ENCODE measurements at regions not wholly inside any gene's neighbourhood (a gene's known extent, or its start where the extent isn't known, plus 50 kb on each side); places are given as distances from the start of the nearest gene placed in this dataset.

- no peak for DNase-seq (ENCODE audit: low read depth in 2 of 3, low spot score in 2 of 3)
Measured at GRCh38 chr5:103927739-103928138, 365.1 kb upstream of the NUDT12 start.

GRCh38 chr5:103923616-103924168, 361.1 kb upstream of the NUDT12 start:
- no peak for DNase-seq (ENCODE audit: low read depth in 2 of 3, low spot score in 2 of 3)

GRCh38 chr5:103919506-103919905, 356.9 kb upstream of the NUDT12 start:
- DNase-seq (ENCODE audit: low read depth in 2 of 3, low spot score in 2 of 3) = no peak

- DNase-seq (ENCODE audit: low read depth in 2 of 3, low spot score in 2 of 3) = no peak
Measured at GRCh38 chr5:103918668-103919367, 356.2 kb upstream of the NUDT12 start.

- DNase-seq (ENCODE audit: low read depth in 2 of 3, low spot score in 2 of 3) = no peak
Measured at GRCh38 chr5:103915081-103915480, 352.5 kb upstream of the NUDT12 start.

GRCh38 chr5:103910786-103911185, 348.2 kb upstream of the NUDT12 start:
- DNase-seq (ENCODE audit: low read depth in 2 of 3, low spot score in 2 of 3) = no peak

- DNase-seq (ENCODE audit: low read depth in 2 of 3, low spot score in 2 of 3) = no peak
Measured at GRCh38 chr5:103910011-103910410, 347.4 kb upstream of the NUDT12 start.

- no peak for DNase-seq (ENCODE audit: low read depth in 2 of 3, low spot score in 2 of 3)
Measured at GRCh38 chr5:103909391-103909790, 346.8 kb upstream of the NUDT12 start.

- no peak for DNase-seq (ENCODE audit: low read depth in 2 of 3, low spot score in 2 of 3)
Measured at GRCh38 chr5:103908336-103909080, 345.9 kb upstream of the NUDT12 start.

- no peak for DNase-seq (ENCODE audit: low read depth in 2 of 3, low spot score in 2 of 3)
Measured at GRCh38 chr5:103907001-103907400, 344.4 kb upstream of the NUDT12 start.

- DNase-seq (ENCODE audit: low read depth in 2 of 3, low spot score in 2 of 3) = no peak
Measured at GRCh38 chr5:103904651-103905050, 342.1 kb upstream of the NUDT12 start.

GRCh38 chr5:103902893-103903292, 340.3 kb upstream of the NUDT12 start:
- DNase-seq (ENCODE audit: low read depth in 2 of 3, low spot score in 2 of 3) = no peak

- no peak for DNase-seq (ENCODE audit: low read depth in 2 of 3, low spot score in 2 of 3)
Measured at GRCh38 chr5:103901885-103902284, 339.3 kb upstream of the NUDT12 start.

GRCh38 chr5:103896593-103896992, 334.0 kb upstream of the NUDT12 start:
- no peak for DNase-seq (ENCODE audit: low read depth in 2 of 3, low spot score in 2 of 3)

- DNase-seq (ENCODE audit: low read depth in 2 of 3, low spot score in 2 of 3) = no peak
Measured at GRCh38 chr5:103895738-103896137, 333.1 kb upstream of the NUDT12 start.

GRCh38 chr5:103894882-103895281, 332.3 kb upstream of the NUDT12 start:
- DNase-seq (ENCODE audit: low read depth in 2 of 3, low spot score in 2 of 3) = no peak

GRCh38 chr5:103891151-103891550, 328.6 kb upstream of the NUDT12 start:
- no peak for DNase-seq (ENCODE audit: low read depth in 2 of 3, low spot score in 2 of 3)

GRCh38 chr5:103890313-103890712, 327.7 kb upstream of the NUDT12 start:
- DNase-seq (ENCODE audit: low read depth in 2 of 3, low spot score in 2 of 3) = no peak

GRCh38 chr5:103889500-103890209, 327.1 kb upstream of the NUDT12 start:
- no peak for DNase-seq (ENCODE audit: low read depth in 2 of 3, low spot score in 2 of 3)

- DNase-seq (ENCODE audit: low read depth in 2 of 3, low spot score in 2 of 3) = no peak
Measured at GRCh38 chr5:103886826-103887225, 324.2 kb upstream of the NUDT12 start.

GRCh38 chr5:103883143-103883542, 320.6 kb upstream of the NUDT12 start:
- no peak for DNase-seq (ENCODE audit: low read depth in 2 of 3, low spot score in 2 of 3)

- no peak for DNase-seq (ENCODE audit: low read depth in 2 of 3, low spot score in 2 of 3)
Measured at GRCh38 chr5:103881560-103881959, 319.0 kb upstream of the NUDT12 start.
